ENCODE measurements at regions not wholly inside any gene's neighbourhood (a gene's known extent, or its start where the extent isn't known, plus 50 kb on each side); places are given as distances from the start of the nearest gene placed in this dataset.

DNA sequence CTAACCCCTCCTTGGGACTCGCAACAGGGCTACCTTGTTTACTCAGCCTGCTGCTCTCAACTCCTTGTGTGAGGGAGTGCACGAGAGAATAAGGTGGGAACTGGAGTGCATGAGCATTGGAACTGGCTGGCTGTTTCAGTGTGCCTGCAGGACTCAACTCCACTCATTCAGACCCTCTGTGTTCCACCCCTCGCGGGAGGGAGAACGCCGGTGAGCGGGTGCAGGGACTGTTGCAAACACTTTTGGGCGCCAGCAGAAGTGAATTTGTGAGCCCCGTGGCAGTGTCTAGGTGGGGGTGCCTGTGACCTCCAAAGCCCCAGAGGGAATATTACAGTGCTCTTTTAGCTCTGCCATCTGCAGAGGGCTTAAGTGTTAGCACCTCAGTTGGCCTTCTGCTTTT, 1978.3 kb upstream of the PIK3C3 start:
- no peak for DNase-seq (ENCODE audit: low spot score in 2 of 2)
- Mint-ChIP-seq H3K4me1 (no peaks in the 10 kb centered on the region), H3K27ac (no peak overlapping the region), H3K4me3 (no peak overlapping the region), H3K9me3 (peaks cover 11% of the 10 kb centered on the region), H3K36me3 (no peaks in the 10 kb centered on the region)
- no peak for ATAC-seq

DNA sequence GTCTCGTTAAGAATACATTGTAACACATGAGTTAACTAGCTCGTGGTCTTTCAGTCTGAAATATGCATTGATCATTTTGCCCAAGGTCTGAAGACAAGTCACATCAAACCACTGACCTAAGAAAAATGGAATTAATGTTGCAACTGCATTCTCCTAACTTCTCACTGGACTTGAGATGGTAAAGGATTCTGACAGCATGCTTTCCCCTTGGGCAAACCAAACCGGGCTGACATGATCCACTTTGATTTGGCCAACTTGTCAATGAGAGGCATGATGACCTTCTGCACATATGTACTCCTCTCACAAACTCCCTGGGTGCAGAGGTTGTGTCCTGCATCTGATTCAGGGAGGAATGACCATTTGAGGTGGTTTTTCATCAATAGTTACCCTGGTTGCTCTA, 1982.5 kb upstream of the PIK3C3 start:
- DNase-seq (ENCODE audit: low spot score in 2 of 2): no peak
- no peak overlapping the region for H3K27ac Mint-ChIP-seq
- H3K36me3 Mint-ChIP-seq: no peaks in the 10 kb centered on the region
- ATAC-seq: no peak
- H3K4me1 Mint-ChIP-seq: no peaks in the 10 kb centered on the region
- H3K9me3 Mint-ChIP-seq: peaks cover 6% of the 10 kb centered on the region
- H3K4me3 Mint-ChIP-seq: no peak overlapping the region

DNA sequence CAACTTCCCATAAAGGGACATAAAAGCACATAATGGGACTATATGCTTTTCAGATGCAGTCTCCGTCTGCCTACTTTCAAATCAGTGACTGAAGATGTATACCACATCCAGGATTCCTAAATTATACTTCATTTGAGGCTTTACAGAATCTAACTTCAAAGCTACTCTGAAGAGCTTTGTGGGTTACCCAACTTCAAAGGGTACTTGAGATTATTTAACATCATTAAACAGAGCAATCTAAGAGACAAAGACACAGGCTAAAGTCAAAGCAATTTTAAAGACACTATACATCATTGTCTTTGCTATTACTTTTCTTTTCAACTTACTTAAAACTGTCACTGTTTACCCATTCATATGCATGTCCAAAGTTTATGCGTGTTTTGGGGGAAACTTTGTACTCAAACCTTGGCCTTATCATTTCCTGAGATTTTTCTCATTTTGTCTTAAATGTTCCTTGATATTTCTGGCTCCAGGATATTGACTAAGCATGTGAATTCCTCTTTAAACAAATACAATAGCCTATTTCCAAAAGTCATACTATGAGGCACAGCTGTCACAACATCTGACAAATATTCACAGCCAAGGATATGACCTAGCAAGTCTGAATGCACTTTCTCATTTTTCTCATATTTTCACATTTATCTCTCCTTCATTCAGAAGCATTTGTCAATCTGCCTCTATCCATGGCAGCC, 1985.1 kb upstream of the PIK3C3 start:
- Mint-ChIP-seq H3K27ac (no peak overlapping the region), H3K4me1 (no peaks in the 10 kb centered on the region), H3K36me3 (no peaks in the 10 kb centered on the region), H3K9me3 (peaks cover 13% of the 10 kb centered on the region), H3K4me3 (no peak overlapping the region)
- DNase-seq (ENCODE audit: low spot score in 2 of 2) (no peak), ATAC-seq (no peak)

DNA sequence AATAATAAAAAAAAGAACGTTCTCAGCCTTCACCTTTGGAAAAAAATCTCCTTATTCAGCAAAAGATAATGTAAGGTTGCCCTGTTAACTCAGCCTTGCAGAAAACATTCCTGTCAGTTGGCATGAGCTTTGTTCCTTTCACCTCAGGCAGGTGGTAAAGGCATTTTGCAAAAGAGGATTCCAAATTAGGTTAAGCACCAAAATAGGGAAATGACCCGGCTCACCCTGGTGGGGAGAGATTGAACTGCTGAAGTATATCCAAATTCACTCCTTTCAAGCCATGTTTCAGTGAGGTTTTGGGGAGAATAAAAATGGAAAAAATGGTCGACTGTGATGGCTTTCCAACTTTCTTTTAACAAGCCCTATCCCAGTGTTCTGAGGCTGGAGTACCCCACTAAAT, 1988.8 kb upstream of the PIK3C3 start:
- no peaks in the 10 kb centered on the region for H3K4me1 Mint-ChIP-seq
- H3K4me3 Mint-ChIP-seq: no peak overlapping the region
- no peaks in the 10 kb centered on the region for H3K36me3 Mint-ChIP-seq
- H3K9me3 Mint-ChIP-seq: peaks cover 13% of the 10 kb centered on the region
- DNase-seq (ENCODE audit: low spot score in 2 of 2) (no peak), ATAC-seq (no peak)
- no peak overlapping the region for H3K27ac Mint-ChIP-seq

DNA sequence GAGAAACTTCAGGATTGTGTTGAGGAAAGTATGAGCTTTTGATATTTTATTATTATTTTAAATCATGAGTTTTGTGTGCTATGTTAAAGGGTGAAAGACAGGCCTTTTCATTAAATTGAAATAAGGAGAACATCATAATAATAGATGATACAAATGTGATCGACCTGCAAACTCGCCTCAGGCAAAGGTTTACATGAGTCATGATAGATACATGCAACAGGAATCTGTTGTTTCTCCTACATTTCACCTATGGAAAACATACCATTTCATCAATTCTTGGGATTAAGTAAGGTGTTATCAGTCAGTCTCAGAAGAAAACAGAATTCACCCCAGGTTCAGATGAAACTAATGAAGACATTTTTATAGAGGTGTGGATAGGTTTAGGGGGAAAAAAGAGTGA, 1992.5 kb upstream of the PIK3C3 start:
- Mint-ChIP-seq H3K9me3 (peaks cover 13% of the 10 kb centered on the region), H3K4me1 (no peaks in the 10 kb centered on the region), H3K4me3 (no peak overlapping the region), H3K36me3 (no peaks in the 10 kb centered on the region), H3K27ac (no peak overlapping the region)
- ATAC-seq (no peak), DNase-seq (ENCODE audit: low spot score in 2 of 2) (no peak)

DNA sequence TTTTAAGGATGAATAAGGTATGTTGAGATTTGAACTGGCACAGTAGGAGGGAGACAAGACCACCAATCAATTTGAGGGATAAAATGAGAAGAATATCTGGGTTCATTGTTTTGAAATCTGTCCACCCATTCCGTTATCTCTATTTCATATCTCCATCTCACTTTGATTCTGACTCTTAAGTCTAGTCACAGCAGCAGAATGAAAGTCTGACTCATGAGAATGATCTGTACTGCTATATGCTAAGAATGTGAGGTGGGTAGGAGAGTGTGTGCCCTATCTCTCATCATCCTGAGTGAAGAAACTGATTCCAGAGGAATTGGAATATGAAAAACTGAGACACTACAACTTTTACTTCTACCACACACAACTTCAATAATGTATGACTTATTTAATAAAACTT, 1994.5 kb upstream of the PIK3C3 start:
- Mint-ChIP-seq H3K27ac (no peak overlapping the region), H3K4me1 (no peaks in the 10 kb centered on the region)
- DNase-seq (ENCODE audit: low spot score in 2 of 2): no peak

DNA sequence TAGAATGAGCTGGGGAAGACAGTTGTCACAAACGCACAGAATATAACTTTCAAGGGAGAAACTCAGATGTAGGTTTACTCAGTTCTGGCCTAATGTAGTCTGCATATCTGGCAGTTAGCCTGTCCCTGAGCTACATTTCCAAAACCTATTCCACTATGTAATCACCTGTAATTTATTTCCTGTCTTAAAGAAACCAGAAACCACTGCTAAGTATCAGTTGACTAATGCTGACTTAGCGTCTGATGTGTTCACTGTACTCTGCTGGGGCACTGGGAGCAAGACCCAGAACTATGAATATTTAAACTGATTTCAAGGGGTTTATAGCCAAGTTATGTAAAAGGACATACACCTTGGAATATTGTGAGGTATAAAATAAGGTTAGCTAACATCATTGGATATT, 1995.2 kb upstream of the PIK3C3 start:
- no peaks in the 10 kb centered on the region for H3K4me1 Mint-ChIP-seq
- H3K4me3 Mint-ChIP-seq: no peak overlapping the region
- ATAC-seq: no peak
- H3K9me3 Mint-ChIP-seq: peaks cover 6% of the 10 kb centered on the region
- H3K36me3 Mint-ChIP-seq: no peaks in the 10 kb centered on the region
- no peak for DNase-seq (ENCODE audit: low spot score in 2 of 2)
- no peak overlapping the region for H3K27ac Mint-ChIP-seq

More for the DNA sequence above, 1994.5 kb upstream of the PIK3C3 start:
- Mint-ChIP-seq H3K4me3 (no peak overlapping the region), H3K36me3 (no peaks in the 10 kb centered on the region), H3K9me3 (peaks cover 7% of the 10 kb centered on the region)
- ATAC-seq: no peak

DNA sequence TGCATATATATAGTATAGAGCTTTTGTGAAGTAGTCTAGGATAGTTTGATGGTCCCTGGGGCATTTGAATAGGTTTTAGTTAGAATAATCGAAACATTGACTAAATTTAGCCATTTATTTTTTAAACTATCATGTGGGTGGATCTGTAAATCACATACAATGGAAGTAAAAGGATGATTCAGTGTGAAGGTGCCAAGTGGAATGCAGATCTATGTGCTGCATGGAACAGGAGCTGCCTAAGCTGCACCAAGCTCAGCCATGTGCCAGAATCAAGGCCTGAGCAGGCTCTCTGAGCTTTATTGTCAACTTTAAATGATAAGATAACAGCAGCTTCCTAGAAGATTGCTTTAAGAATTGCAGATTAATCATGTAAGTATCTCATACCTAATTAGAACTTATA, 1996.2 kb upstream of the PIK3C3 start:
- no peaks in the 10 kb centered on the region for H3K4me1 Mint-ChIP-seq
- ATAC-seq (no peak), DNase-seq (ENCODE audit: low spot score in 2 of 2) (no peak)

DNA sequence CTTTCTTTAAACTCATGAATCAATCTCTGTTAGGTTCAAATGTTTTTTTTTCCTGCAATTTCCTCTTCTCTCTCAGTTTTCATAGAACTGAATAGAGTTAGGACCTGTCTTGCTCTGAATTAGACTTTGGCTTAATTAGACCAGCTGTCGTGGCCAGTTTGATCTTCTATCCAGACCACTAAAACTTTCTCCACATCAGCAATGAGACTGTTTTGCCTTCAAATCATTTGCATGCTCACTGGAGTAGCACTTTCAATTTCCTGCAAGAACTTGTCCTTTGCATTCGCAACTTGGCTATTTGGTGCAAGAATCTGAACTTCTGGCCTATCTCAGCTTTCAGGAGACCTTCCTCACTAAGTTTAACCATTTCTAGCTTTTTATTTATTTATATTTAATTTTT, 2002.2 kb upstream of the PIK3C3 start:
- Mint-ChIP-seq H3K4me3 (no peak overlapping the region), H3K27ac (no peak overlapping the region), H3K9me3 (peaks cover 5% of the 10 kb centered on the region), H3K4me1 (no peaks in the 10 kb centered on the region), H3K36me3 (no peaks in the 10 kb centered on the region)
- ATAC-seq: no peak
- DNase-seq (ENCODE audit: low spot score in 2 of 2): no peak

More for the DNA sequence above, 1996.2 kb upstream of the PIK3C3 start:
- Mint-ChIP-seq H3K36me3 (no peaks in the 10 kb centered on the region), H3K9me3 (peaks cover 6% of the 10 kb centered on the region), H3K27ac (no peak overlapping the region), H3K4me3 (no peak overlapping the region)

DNA sequence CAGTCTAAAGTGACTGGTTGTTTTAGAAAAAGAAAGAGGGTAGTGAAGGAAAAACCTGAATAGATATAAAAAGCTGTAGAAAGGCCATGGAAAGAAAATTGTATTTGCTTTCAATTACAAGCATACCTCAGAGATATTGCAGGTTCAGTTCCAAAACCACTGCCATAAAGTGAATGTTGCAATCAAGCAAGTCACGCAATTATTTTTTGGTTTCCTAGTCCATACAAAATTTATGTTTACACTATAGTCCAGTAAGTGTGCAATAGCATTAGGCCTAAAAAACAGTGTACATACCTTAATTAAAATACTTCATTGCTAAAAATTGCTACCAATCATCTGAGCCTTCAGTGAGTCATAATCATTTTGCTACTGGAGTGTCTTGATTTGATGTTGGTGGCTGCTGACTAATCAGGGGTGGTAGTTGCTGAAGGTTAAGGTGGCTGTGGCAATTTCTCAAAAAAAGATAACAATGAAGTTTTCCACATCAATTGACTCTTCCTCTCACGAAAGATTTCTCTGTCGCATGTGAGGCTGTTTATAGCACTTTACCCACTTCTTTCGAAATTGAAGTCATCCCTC, 2003.8 kb upstream of the PIK3C3 start:
- H3K27ac Mint-ChIP-seq: no peak overlapping the region
- H3K4me1 Mint-ChIP-seq: no peaks in the 10 kb centered on the region
- DNase-seq (ENCODE audit: low spot score in 2 of 2) (no peak), ATAC-seq (no peak)
- no peak overlapping the region for H3K4me3 Mint-ChIP-seq
- peaks cover 5% of the 10 kb centered on the region for H3K9me3 Mint-ChIP-seq
- H3K36me3 Mint-ChIP-seq: no peaks in the 10 kb centered on the region

DNA sequence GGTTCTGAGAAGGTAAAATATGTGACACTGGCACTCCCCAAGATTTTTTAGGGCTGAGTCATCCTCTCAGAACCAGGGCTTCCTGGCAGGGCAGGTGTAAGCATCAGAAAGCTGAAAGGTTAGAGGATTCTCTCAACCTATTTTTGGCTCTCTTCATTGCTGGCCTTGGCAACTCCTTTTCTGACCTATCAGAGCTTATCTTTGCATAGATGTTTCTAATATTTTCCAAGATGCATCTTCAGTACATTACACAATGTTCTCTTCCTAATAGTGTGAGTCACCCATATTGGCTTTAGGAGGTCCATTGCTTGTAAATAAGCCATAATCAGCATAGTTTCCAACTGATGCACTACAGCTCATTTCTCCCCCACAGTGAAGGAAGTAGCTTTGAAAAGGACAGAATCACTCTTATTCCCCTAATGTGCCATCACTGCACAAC, 2008.4 kb upstream of the PIK3C3 start:
- ATAC-seq (no peak), DNase-seq (ENCODE audit: low spot score in 2 of 2) (no peak)
- H3K36me3 Mint-ChIP-seq: no peaks in the 10 kb centered on the region
- H3K4me1 Mint-ChIP-seq: no peaks in the 10 kb centered on the region
- peaks cover 12% of the 10 kb centered on the region for H3K9me3 Mint-ChIP-seq
- no peak overlapping the region for H3K4me3 Mint-ChIP-seq
- no peak overlapping the region for H3K27ac Mint-ChIP-seq

DNA sequence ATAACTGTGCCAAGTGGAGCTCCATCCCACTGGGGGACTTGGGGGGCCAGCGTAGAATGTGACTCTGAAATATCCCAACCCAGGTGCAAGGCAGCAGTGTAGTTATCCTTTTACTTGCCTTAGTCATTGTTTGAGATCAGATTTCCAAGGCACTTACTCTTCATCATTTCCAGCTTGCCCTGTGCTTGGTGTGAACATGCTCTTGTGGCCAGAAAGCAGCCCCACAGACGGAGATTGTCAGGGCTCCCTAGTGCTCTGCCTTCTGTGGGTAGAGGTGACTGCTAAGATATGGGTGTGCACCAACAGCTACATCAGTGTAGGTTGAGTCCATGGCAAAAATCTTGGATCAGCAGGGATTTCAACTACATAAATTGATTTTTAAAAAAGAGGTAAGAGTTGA, 2010.0 kb upstream of the PIK3C3 start:
- Mint-ChIP-seq H3K4me3 (no peak overlapping the region), H3K4me1 (no peaks in the 10 kb centered on the region), H3K36me3 (no peaks in the 10 kb centered on the region), H3K9me3 (peaks cover 16% of the 10 kb centered on the region), H3K27ac (no peak overlapping the region)
- no peak for ATAC-seq
- no peak for DNase-seq (ENCODE audit: low spot score in 2 of 2)

DNA sequence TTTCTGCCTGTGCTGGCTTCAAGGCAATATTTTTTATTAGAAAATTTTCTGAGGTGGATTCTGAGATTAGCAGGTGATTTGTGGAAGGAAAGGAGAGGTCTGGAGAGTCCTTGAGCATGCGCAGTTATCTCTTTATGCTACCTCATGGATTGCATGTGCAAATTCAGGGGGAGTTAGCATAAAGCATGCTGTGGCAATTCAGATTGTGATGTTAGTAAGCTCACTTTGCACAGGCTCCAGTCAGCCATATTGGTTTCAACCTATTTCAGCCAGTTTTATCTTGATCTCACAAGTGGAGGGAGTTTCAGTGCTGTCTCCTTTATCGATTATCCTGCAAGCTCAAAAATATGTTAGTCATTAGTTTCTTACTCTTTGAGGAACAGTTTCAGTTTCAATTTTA, 2012.3 kb upstream of the PIK3C3 start:
- no peaks in the 10 kb centered on the region for H3K36me3 Mint-ChIP-seq
- ATAC-seq: no peak
- H3K27ac Mint-ChIP-seq: no peak overlapping the region
- H3K4me3 Mint-ChIP-seq: no peak overlapping the region
- DNase-seq (ENCODE audit: low spot score in 2 of 2): no peak
- H3K9me3 Mint-ChIP-seq: peaks cover 22% of the 10 kb centered on the region
- H3K4me1 Mint-ChIP-seq: no peaks in the 10 kb centered on the region

DNA sequence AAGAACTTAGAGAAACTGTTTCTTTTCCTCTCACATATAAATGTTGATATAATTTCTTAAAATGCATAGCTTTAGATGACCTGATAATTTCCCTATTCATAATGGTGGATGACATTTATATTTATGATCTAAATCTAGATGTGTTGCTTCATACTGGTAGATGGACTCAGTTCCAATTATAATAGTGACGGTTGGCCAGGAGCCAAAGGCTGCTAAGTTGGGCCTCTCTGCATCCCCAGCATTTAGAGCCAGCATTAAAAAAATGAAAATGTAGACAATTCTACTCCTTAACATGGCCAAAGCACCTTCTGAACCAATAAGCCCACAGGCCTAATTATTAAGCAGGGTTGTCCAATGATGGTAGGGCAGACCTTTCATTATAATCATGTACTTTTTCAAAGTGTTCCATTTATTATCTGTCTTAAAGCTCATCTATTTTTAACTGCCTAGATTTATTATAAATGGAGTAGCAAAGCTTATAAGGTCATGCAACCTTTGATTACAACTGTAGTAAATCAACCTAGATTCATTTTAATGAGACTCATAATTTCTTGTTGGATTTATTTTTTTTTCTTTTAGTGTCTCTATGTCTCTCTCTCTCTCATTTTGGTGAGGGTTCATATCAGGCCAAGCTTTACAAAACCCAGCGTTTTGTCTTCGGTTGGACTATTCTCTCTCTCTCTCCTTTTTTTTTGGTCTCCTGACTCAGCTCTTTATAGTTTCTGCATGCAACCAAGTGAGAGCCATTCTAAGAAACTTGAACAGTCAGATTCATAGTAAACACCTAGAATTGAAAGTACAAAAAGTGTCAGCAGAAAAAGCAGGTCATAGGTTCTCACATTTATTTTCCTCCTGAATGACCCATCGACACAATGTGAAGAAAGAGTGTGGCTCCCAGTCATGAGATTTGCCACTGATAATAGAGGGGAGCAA, 2016.1 kb upstream of the PIK3C3 start:
- Mint-ChIP-seq H3K36me3 (no peaks in the 10 kb centered on the region), H3K4me1 (no peaks in the 10 kb centered on the region), H3K9me3 (peaks cover 29% of the 10 kb centered on the region), H3K27ac (no peak overlapping the region), H3K4me3 (no peak overlapping the region)
- DNase-seq (ENCODE audit: low spot score in 2 of 2) (no peak), ATAC-seq (no peak)

DNA sequence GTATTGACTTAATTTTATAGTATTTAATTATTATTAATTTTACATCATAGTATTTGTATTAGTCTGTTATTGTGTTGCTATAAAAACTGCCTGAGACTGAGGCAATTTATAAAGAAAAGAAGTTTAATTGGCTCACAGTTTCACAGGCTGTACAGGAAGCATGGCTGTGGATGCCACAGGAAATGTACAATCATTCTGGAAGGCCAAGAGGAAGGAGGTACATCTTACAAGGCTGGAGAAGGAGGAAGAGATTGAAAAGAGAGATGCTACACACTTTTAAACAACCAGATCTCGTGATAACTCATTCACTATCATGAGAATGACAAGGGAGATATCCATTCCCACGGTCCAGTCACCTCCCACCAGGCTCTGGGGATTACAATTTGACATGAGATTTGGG, 2019.4 kb upstream of the PIK3C3 start:
- H3K9me3 Mint-ChIP-seq: peaks cover 22% of the 10 kb centered on the region
- H3K4me1 Mint-ChIP-seq: no peaks in the 10 kb centered on the region
- ATAC-seq (no peak), DNase-seq (ENCODE audit: low spot score in 2 of 2) (no peak)
- no peak overlapping the region for H3K27ac Mint-ChIP-seq
- H3K36me3 Mint-ChIP-seq: no peaks in the 10 kb centered on the region
- no peak overlapping the region for H3K4me3 Mint-ChIP-seq

DNA sequence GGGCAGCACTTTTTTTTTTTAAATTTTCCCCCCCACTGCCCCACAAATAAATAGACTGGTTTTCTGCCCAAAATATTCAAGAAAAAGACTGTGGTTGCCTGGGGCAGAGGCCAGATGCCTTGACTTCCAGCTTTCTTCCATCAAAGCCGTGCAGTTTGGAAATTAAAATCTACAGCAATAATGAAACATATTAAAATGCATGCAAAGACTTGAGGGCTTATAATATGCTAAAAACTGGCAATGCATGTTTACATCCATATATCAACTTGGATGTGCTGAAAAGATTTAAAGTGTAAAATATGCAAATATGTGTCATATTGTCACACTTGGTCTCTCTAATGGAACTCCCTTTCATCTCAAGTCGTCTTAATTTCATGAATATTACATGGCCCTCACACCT, 2036.2 kb upstream of the PIK3C3 start:
- DNase-seq (ENCODE audit: low spot score in 2 of 2) (no peak), ATAC-seq (no peak)
- H3K4me3 Mint-ChIP-seq: no peak overlapping the region
- H3K27ac Mint-ChIP-seq: no peak overlapping the region
- peaks cover 17% of the 10 kb centered on the region for H3K9me3 Mint-ChIP-seq
- H3K4me1 Mint-ChIP-seq: no peaks in the 10 kb centered on the region
- no peaks in the 10 kb centered on the region for H3K36me3 Mint-ChIP-seq

Measured in stimulated activated effector memory CD8-positive, alpha-beta T cell treated with anti-CD3 and anti-CD28 coated beads, Interleukin-12 subunit alpha, Interleukin-12 subunit beta, amount 100 ng/mL, for 72 hours (primary cell).